NCI-H2227 (cell line): ENCODE measurements at regions not wholly inside any gene's neighbourhood (a gene's known extent, or its start where the extent isn't known, plus 50 kb on each side); places are given as distances from the start of the nearest gene placed in this dataset.

Experiments used
- DNase-seq: peaks from one replicate; lab custom pipeline; 2025; ENCODE audit not compliant: unreplicated experiment; lab: John Stamatoyannopoulos, UW

- DNase-seq: no peak
Measured at GRCh38 chr5:5967944-5968343, 410.4 kb downstream of the MED10 start.

GRCh38 chr5:5967373-5967772 is 411.0 kb downstream of the MED10 start:
- no peak for DNase-seq

DNA sequence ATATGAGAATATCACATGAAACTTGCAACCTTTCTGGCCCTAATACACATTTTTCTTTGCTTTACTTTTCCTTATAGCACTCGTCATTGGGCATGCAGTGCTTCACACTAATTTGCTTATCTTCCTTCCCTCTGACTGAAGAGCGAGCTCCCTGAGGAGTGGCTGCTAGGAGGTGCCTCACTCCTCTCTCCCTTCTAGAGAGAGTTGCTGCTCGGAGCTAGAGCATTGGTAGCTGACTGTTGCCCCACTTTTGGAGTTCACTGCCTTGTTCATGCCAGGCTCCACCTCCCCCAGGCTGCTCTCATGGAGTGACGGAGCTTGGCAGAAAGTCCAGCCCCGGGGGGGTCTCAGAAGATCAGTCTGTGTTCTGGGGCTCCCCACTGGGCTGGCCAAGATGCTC is 413.2 kb downstream of the MED10 start:
- no peak for DNase-seq

GRCh38 chr5:5964347-5964746 is 414.0 kb downstream of the MED10 start:
- DNase-seq: no peak

DNA sequence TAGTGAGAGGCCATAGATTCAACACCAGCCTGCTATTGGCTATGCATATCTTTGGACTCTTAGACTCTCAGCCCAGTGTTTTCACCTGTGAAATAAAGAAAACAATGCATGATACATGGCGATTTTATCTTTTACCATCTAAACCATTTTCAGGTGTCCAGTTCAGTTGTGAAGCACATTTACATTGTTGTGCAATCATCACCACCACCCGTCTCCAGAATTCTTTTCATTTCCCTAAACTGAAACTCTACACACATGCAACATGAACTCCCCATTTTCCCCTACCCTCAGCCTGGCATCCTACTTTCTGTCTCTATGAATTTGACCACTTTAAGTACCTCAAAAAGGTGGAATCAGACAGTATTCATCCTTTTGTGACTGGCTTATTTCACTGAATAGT is 420.6 kb downstream of the MED10 start:
- DNase-seq: no peak

DNA sequence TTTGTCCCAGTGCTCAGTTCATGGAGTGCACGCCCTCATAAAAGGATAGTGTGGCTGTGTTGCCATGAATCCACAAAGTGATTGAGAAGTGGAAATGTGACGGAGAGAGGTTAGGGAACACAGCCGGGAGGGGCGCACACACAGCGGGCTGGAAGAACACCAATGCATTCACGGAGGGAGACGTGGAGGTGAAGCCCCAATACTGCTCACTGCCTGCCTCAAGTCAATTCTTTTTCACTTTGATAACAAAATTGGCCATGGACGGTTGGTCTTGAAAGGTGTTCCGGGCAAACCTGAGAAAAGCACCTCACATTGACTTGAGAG is 424.1 kb downstream of the MED10 start:
- no peak for DNase-seq

DNA sequence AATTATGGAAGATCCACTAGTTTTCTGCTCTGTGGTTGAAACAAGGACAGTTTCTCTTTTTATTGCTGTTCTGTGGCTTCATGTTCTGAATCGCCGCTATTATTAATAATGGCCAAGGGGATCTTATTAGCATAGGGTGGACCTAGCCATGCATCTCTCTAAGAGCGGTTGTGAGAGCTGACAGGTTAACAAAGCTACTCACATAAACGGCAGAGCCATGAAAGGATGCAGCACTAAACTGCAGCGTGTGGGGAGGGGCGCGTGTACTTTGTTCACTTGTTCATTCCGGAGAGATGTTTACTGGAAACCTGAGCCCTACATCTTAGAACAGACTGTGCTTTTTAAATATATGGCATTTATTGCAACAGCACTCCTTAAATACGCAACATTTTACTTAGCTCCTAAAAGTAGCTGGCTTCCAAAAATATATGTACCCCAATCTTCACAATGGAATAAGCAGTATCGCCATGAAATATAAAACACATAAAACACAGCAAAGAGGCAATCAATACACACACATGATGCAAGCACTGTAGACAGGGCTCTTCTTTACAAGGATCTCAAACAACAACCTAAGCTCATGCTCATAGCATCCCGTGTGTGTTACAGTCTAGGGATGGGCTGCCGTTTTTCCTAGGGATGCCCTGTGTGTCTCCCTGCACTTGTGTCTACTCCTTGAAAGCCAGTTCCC is 424.6 kb downstream of the MED10 start:
- no peak for DNase-seq

GRCh38 chr5:5951953-5952352 is 426.4 kb downstream of the MED10 start:
- no peak for DNase-seq

- no peak for DNase-seq
Measured at GRCh38 chr5:5950658-5951057, 427.7 kb downstream of the MED10 start.

DNA sequence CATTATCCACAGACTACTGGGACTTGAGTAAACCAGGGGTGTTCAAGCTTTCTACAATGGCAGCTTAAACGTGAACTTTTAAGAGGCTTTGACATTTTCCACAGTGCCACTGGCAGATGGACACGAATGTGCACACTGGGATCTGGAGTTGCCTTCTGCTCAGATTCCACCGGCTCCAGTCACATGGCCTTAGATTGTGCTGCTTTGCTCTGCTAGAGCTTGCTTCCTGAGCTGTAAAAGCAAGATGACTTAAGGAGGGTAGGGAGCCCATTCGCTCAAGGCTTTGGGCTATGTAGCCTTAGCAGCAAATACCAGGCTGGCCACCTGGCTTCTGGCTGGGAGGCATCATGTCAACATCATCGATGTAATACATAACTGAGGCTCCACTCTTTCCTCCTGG is 436.9 kb downstream of the MED10 start:
- DNase-seq: no peak

DNA sequence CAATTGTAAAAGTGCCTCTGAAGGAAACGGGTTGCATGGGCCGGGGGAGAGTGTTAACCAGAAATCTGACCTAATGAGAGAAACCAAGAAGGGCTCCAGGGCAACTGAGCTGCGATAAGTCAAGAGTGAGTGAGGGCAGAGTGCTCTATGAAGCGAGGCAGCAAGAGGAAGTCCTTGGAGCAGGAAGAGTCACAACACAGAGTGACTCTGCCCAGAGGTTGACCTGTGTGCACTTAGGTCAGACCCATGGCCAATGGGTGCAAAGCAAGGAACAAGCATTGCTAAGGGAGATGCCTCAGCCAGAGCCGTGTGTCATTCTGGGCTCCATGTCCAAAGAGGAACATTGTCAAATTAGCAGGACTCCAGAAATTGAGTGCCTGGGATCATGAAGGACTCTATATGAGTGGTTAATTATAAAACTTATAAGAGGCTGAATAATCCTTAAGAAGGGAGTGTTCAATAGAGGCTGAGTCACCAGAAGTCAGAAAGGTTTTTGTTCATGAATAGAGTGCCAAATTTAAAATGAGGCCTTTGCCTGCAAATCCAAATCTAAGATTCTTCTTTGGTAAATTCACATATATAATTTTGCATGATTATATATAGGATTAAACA is 438.5 kb downstream of the MED10 start:
- no peak for DNase-seq

GRCh38 chr5:5933651-5934050 is 444.7 kb downstream of the MED10 start:
- DNase-seq: no peak

DNA sequence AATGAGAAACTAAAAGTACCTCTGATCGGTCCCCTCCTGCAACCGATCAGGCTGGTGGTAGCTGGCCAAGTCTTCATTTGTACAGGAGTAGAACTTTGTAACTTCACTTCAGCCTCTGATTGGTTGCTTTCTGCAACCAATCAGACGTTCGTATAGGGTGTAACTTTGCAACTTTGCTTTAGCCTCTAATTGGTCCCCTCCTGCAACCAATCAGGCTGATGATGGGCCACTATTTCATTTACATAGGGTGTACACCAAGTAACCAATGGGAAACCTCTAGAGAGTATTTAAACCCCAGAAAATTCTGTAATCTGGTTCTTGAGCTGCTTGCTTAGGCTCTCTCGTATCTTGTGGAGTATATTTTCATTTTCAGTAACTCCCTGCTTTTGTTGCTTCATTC is 445.5 kb downstream of the MED10 start:
- DNase-seq: no peak

GRCh38 chr5:5930561-5930960 is 447.8 kb downstream of the MED10 start:
- no peak for DNase-seq

GRCh38 chr5:5929291-5930020 is 448.9 kb downstream of the MED10 start:
- DNase-seq: peak; percentile 65

- DNase-seq: no peak
Measured at GRCh38 chr5:5925191-5925590, 453.2 kb downstream of the MED10 start.

- DNase-seq: no peak
Measured at GRCh38 chr5:5919411-5919810, 458.9 kb downstream of the MED10 start.

DNA sequence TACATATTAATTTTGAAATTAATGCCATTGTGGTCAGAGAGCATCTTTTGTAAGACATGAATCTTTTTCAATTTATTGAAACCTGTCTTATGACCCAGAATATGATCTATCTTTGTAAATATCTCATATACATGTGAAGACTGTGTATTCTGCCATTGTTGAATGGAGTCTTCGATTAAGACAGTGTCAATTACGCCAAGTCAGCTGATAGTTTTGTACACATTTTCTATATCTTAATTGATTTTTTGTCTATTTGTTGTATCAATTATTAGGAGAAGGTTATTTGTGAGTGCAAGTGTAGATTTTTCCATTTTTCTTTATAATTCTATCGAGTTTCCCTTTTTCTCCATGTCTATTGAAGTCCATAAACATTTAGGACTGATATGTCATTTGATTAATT is 471.6 kb downstream of the MED10 start:
- DNase-seq: no peak

DNA sequence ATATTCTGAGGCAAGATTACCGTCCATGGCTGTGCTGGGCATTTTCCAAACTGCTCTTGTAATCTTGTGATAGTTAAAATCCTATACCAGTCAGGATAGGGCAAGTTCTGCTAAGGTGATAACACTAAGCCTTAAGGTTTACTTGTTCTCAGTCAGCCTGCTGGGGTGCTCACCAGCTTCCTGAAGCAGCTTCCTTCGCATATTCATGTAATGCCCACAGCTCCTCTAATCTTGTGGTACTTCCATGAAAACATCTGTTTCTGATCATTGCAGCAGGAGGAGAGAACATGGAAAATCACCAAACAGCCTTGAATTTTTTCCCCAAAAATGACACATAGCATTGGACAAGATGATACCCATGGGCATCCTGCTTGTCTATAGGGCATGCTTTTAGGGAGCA is 473.2 kb downstream of the MED10 start:
- DNase-seq: no peak

DNA sequence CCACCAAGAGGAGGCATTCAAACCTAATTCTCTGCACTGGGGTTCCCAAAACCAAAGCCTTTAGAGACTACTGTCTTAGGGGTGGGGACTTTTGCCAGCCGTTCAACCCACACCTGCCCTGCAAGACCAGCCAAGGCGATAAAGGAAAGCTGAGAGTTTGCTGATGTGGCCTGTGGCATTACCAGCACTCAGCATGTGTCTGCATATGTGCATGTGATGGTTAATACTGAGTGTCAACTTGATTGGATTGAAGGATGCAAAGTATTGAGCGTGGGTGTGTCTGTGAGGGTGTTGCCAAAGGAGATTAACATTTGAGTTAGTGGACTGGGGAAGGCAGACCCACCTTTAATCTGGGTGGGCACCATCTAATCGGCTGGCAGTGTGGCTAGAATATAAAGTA is 474.2 kb downstream of the MED10 start:
- DNase-seq: no peak

- no peak for DNase-seq
Measured at GRCh38 chr5:5902678-5903646, 475.4 kb downstream of the MED10 start.
